ENCODE measurements at regions not wholly inside any gene's neighbourhood (a gene's known extent, or its start where the extent isn't known, plus 50 kb on each side); places are given as distances from the start of the nearest gene placed in this dataset.

DNA sequence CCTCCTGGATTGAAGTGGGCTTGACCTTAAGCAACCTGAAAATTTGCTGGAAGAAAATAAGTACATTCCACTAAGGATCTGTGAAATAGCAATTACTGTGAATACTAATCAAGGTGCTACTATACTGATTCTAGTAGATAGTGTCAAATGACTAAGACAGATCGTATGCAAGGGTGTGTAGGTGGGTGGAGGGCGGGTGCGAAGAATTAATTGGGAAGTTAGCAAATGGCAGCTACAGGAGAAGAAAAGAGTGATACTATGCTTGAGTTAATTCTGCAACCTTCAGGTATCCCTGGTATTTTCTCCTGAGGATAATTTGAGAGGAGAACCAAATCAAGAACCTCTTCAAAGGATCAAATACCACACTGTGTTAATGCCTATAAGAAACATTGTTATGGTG lies 501.9 kb downstream of the INHBA start:
- Histone ChIP-seq H3K27me3 (ENCODE audit: control insufficient read depth, insufficient read depth, low read length) (no peaks in the 10 kb centered on the region), H3K4me3 (ENCODE audit: low read depth, low read length) (no peak overlapping the region)
- no peak for TF ChIP-seq CTCF (IDR thresholded peaks at IDR 0.05; ENCODE audit: insufficient read depth, low read length, poor library complexity, severe bottlenecking)

DNA sequence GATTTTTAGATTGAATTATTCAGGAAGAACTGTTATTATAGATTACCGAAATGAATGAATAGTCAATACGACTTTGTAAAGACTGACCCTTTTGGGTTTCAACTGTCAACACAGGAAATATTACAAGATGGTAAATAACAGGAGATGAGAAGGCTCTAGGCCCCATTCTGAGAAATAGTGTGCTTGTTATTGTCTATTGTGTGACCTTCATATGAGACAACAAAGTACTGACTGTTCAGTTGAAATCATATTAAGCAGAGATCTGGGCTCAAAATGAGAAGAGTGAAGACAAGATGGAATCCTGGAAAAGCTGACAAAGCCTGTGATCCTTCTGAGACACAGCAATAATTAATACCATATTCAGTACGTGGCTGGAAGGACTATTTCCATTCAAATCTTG lies 503.8 kb downstream of the INHBA start:
- Histone ChIP-seq H3K27me3 (ENCODE audit: control insufficient read depth, insufficient read depth, low read length) (no peaks in the 10 kb centered on the region), H3K36me3 (ENCODE audit: control insufficient read depth, insufficient read depth, low read length) (no peaks in the 10 kb centered on the region), H3K4me3 (ENCODE audit: low read depth, low read length) (no peak overlapping the region)
- no peak for TF ChIP-seq CTCF (IDR thresholded peaks at IDR 0.05; ENCODE audit: insufficient read depth, low read length, poor library complexity, severe bottlenecking)
- no peak for DNase-seq (ENCODE audit: low read depth)

More for the DNA sequence above, 501.9 kb downstream of the INHBA start:
- DNase-seq (ENCODE audit: low read depth), result no peak
- H3K36me3 ChIP-seq (ENCODE audit: control insufficient read depth, insufficient read depth, low read length), result no peaks in the 10 kb centered on the region

GRCh38 chr7:41198502-41198901 lies 504.4 kb downstream of the INHBA start:
- TF ChIP-seq CTCF (IDR thresholded peaks at IDR 0.05; ENCODE audit: insufficient read depth, low read length, poor library complexity, severe bottlenecking), result no peak
- no peak for DNase-seq (ENCODE audit: low read depth)
- Histone ChIP-seq H3K27me3 (ENCODE audit: control insufficient read depth, insufficient read depth, low read length) (no peaks in the 10 kb centered on the region), H3K36me3 (ENCODE audit: control insufficient read depth, insufficient read depth, low read length) (no peaks in the 10 kb centered on the region), H3K4me3 (ENCODE audit: low read depth, low read length) (no peak overlapping the region)

- Histone ChIP-seq H3K27me3 (ENCODE audit: control insufficient read depth, insufficient read depth, low read length) (no peaks in the 10 kb centered on the region), H3K4me3 (ENCODE audit: low read depth, low read length) (no peak overlapping the region), H3K36me3 (ENCODE audit: control insufficient read depth, insufficient read depth, low read length) (no peaks in the 10 kb centered on the region)
- TF ChIP-seq CTCF (IDR thresholded peaks at IDR 0.05; ENCODE audit: insufficient read depth, low read length, poor library complexity, severe bottlenecking), result no peak
- DNase-seq (ENCODE audit: low read depth), result no peak
These were observed 505.1 kb downstream of the INHBA start for GRCh38 chr7:41197769-41198168.

DNA sequence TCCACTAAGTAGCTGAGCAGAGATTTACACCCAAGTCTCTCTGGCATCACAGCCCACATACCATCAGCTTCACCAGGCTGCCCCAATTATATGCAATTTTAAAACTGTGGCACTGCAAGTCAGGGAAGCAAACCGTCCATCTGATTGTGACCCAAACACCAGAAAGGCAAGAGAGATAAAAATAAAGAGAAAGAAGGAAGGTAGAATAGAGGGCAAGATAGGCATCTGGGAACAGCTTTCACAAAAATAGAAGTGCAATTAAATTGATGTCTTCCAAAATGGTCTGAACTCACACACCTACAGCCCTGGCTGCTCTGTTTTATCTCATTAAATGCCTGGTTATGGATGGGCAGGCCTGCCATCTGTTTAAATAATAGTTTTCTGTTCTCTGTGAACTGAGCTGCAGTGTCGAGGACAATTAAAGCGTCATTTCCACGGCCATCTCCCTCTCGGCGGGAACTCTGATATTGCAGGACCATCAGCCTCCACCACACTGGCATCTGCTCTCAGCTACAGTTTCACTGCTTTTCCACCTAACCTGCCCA lies 509.1 kb downstream of the INHBA start:
- no peak for TF ChIP-seq CTCF (IDR thresholded peaks at IDR 0.05; ENCODE audit: insufficient read depth, low read length, poor library complexity, severe bottlenecking)
- H3K4me3 ChIP-seq (ENCODE audit: low read depth, low read length), result no peak overlapping the region
- no peak for DNase-seq (ENCODE audit: low read depth)
- no peaks in the 10 kb centered on the region for H3K27me3 ChIP-seq (ENCODE audit: control insufficient read depth, insufficient read depth, low read length)
- no peaks in the 10 kb centered on the region for H3K36me3 ChIP-seq (ENCODE audit: control insufficient read depth, insufficient read depth, low read length)

DNA sequence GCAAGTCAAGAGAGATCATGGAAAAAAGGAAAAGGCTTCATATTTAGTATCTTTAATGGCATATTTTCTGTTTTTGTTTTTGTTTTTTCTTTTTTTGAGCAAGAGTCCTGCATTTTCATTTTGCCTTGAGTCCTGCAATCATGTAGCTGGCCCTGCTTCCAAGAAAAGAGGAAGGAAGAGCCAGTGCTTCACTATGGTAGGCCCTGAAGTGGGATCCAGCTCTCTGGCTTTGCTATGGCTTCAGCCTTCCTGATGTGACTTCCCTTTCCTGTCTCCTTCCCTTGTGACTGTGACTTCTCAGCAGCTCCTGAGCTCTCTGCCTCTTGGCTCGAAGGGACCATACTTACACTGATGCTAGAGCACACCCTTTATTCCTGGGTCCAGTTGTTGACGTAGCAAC lies 512.3 kb downstream of the INHBA start:
- TF ChIP-seq CTCF (IDR thresholded peaks at IDR 0.05; ENCODE audit: insufficient read depth, low read length, poor library complexity, severe bottlenecking), result no peak
- no peak overlapping the region for H3K4me3 ChIP-seq (ENCODE audit: low read depth, low read length)
- no peaks in the 10 kb centered on the region for H3K27me3 ChIP-seq (ENCODE audit: control insufficient read depth, insufficient read depth, low read length)
- no peak for DNase-seq (ENCODE audit: low read depth)
- H3K36me3 ChIP-seq (ENCODE audit: control insufficient read depth, insufficient read depth, low read length), result no peaks in the 10 kb centered on the region

Measured in kidney epithelial cell (primary cell).